GM12878 (cell line): ENCODE measurements at regions not wholly inside any gene's neighbourhood (a gene's known extent, or its start where the extent isn't known, plus 50 kb on each side); places are given as distances from the start of the nearest gene placed in this dataset.

Experiments
- ATAC-seq: fragments of 200-7000 bp; cut with Tn5 transposase; 3 replicates; pipeline ENCODE4 v1.9.1; 2020; ENCODE audit warnings: mild to moderate bottlenecking, moderate library complexity
- BruUV-seq: library from RNA; stranded (reverse); fragments of 400-500 nt; replicated peaks from 2 replicates; lab custom pipeline; 2021; lab: Mats Ljungman, UMichigan
- CTCF ChIA-PET: fragments of 300-600 bp; sonication (Branson Sonifier 250); formaldehyde crosslinking; extraction: SDS; loops from one replicate; lab custom pipeline; 2021; ENCODE audit warnings: inconsistent platforms; lab: Yijun Ruan, JAX
- POLR2A ChIA-PET: fragments of 350-600 bp; formaldehyde crosslinking; extraction: SDS; loops from one replicate; lab custom pipeline; 2021; ENCODE audit warnings: inconsistent platforms; lab: Charles Lee
- RAD21 ChIA-PET: fragments of 300-600 bp; sonication (Branson Sonifier 250); formaldehyde crosslinking; loops from one replicate; lab custom pipeline; 2023; ENCODE audit warnings: antibody characterized with exemption; ENCODE audit not compliant: unreplicated experiment; lab: Charles Lee
- SMC1A ChIA-PET: fragments of 300-600 bp; sonication (Branson Sonifier 250); formaldehyde crosslinking; loops from one replicate; lab custom pipeline; 2023; ENCODE audit not compliant: unreplicated experiment, uncharacterized antibody; lab: Charles Lee
- DNase-seq: peaks from one replicate; pipeline ENCODE4 v3.0.0-alpha.2; 2011; ENCODE audit warnings: low read depth, low spot score
- FAIRE-seq: peaks from 3 replicates; lab custom pipeline; 2011; peaks lifted over from hg19 to GRCh38; lab: Jason Lieb, UNC
- H2AFZ ChIP-seq: 2 replicates; pipeline ENCODE4 v1.6.0; 2011; ENCODE audit warnings: low read depth, low read length, control low read depth; ENCODE audit not compliant: control insufficient read depth
- H3K27ac ChIP-seq: 2 replicates; pipeline ENCODE4 v1.5.1; 2011; ENCODE audit warnings: control low read depth; ENCODE audit not compliant: control insufficient read depth, insufficient read depth
- H3K27me3 ChIP-seq, 2 experiments: replicated peaks in 1 of 2; 2 replicates each; pipeline versions ENCODE4 v1.6.0 to v1.6.1; 2011; ENCODE audit warnings: low read length in 1 of 2; ENCODE audit not compliant: control insufficient read depth in 2 of 2, insufficient read depth in 2 of 2
- H3K36me3 ChIP-seq, 2 experiments: 2 replicates each; pipeline ENCODE4 v1.5.1; 2011; ENCODE audit warnings: low read length in 1 of 2; ENCODE audit not compliant: control insufficient read depth in 2 of 2, insufficient read depth in 2 of 2
- H3K4me1 ChIP-seq: 2 replicates; pipeline ENCODE4 v1.6.1; 2011; ENCODE audit warnings: mild to moderate bottlenecking, low read length, moderate library complexity, mixed read lengths; ENCODE audit not compliant: control insufficient read depth, insufficient read depth
- H3K4me2 ChIP-seq: 2 replicates; pipeline ENCODE4 v1.6.0; 2011; ENCODE audit warnings: control low read depth; ENCODE audit not compliant: control insufficient read depth, insufficient read depth
- H3K4me3 ChIP-seq: fragments of 200-600 bp; sonication (generic); 2 replicates; pipeline ENCODE4 v1.5.1; 2016
- H3K79me2 ChIP-seq: 2 replicates; pipeline ENCODE4 v1.6.0; 2011; ENCODE audit warnings: low read length; ENCODE audit not compliant: control insufficient read depth, insufficient read depth
- H3K9ac ChIP-seq: 2 replicates; pipeline ENCODE4 v1.8.0; 2011; ENCODE audit warnings: low read length, control low read depth, mixed read lengths; ENCODE audit not compliant: control insufficient read depth, insufficient read depth
- H3K9me3 ChIP-seq: replicated peaks from 3 replicates; pipeline ENCODE4 v1.5.1; 2011; ENCODE audit warnings: mild to moderate bottlenecking, low read length; ENCODE audit not compliant: control insufficient read depth, insufficient read depth
- H4K20me1 ChIP-seq: 2 replicates; pipeline ENCODE4 v1.6.0; 2011; ENCODE audit not compliant: control insufficient read depth, insufficient read depth
- BMI1 ChIP-seq: fragments of 450-650 bp; IDR thresholded peaks from 2 replicates; pipeline ENCODE4 v1.6.1; 2016; ENCODE audit warnings: mild to moderate bottlenecking, moderate library complexity, borderline replicate concordance
- CHD2 ChIP-seq: IDR thresholded peaks from 2 replicates; pipeline ENCODE4 v1.6.1; 2011; ENCODE audit warnings: low read depth, low read length, improper control_type of control experiment, borderline replicate concordance
- FOXK2 ChIP-seq: fragments of 450-650 bp; IDR thresholded peaks from 2 replicates; pipeline ENCODE4 v1.6.1; 2017; ENCODE audit warnings: mild to moderate bottlenecking, moderate library complexity
- GABPA ChIP-seq: IDR thresholded peaks from 2 replicates; pipeline ENCODE4 v1.6.1; 2014; ENCODE audit warnings: antibody characterized with exemption, low read depth, mild to moderate bottlenecking, inconsistent platforms
- HDAC6 ChIP-seq: fragments of 200-600 bp; sonication (generic); IDR thresholded peaks from one replicate; pipeline ENCODE4 v1.8.0; 2017; ENCODE audit warnings: antibody characterized with exemption; ENCODE audit not compliant: unreplicated experiment
- RAD21 ChIP-seq: IDR thresholded peaks from 2 replicates; pipeline ENCODE4 v1.6.1; 2011; ENCODE audit warnings: mild to moderate bottlenecking, low read depth, low read length, moderate library complexity; ENCODE audit not compliant: insufficient read depth
- RBBP5 ChIP-seq: fragments of 200-600 bp; sonication (generic); conservative IDR thresholded peaks from 2 replicates; pipeline ENCODE4 v1.6.1; 2016
- SMAD5 ChIP-seq: IDR thresholded peaks from 2 replicates; pipeline ENCODE4 v1.6.1; 2016; ENCODE audit warnings: antibody characterized with exemption, low read depth
- STAT1 ChIP-seq: fragments of 450-650 bp; conservative IDR thresholded peaks from 2 replicates; pipeline ENCODE4 v1.6.1; 2014; ENCODE audit warnings: antibody characterized with exemption, mild to moderate bottlenecking
- WGBS: methylation state at CpG from one replicate; pipeline ENCODE4 v1.1.6; 2016; ENCODE audit warnings: low lambda C conversion rate; ENCODE audit not compliant: insufficient replicate concordance, insufficient coverage; ENCODE audit errors: missing lambda C conversion rate; 5-methylcytosine and 5-hydroxymethylcytosine counted together
- in situ Hi-C: fragments of 300-500 bp; cut with MboI; formaldehyde crosslinking; loops from 9 replicates; pipeline ENCODE4 v1.14.3; 2018; ENCODE audit warnings: mixed read lengths
- intact Hi-C: fragments of 100-400 bp; cut with micrococcal nuclease; formaldehyde crosslinking; loops from one replicate; pipeline ENCODE4 v1.14.2; 2022; ENCODE audit not compliant: unreplicated experiment
- TF ChIP-seq, protein P1 (sequence below): fragments of 450-650 bp; IDR thresholded peaks from 2 replicates; pipeline ENCODE4 v1.6.1; 2016; ENCODE audit warnings: mild to moderate bottlenecking

DNA sequence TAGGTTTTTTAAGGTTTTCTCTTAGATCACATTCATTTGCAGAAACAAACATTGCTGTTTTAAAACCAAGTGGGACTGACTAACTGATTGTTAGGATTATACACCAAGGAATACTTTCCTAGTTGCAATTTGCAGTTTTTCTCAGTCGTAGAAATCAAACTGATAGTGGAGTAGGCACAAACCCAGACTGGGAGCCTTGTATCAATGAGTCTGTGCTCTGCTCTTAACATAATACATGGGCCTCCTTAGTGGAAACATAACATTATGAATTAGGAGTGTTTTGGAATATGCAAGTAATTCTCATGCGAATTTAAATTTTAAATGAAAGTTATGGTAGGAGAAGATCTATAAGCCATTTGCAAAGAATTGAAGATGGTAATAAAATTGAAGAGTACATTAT lies 223.5 kb downstream of the CLCN4 start:
- Histone ChIP-seq H3K4me1 (no peaks in the 10 kb centered on the region), H3K27ac (no peak overlapping the region), H3K4me2 (no peak overlapping the region), H3K79me2 (no peaks in the 10 kb centered on the region), H3K36me3 (no peaks in the 10 kb centered on the region), H3K9ac (no peak overlapping the region), H3K27me3 (no peaks in the 10 kb centered on the region), H4K20me1 (no peaks in the 10 kb centered on the region), H2AFZ (no peak overlapping the region), H3K4me3 (no peak overlapping the region), H3K9me3 (no peaks in the 10 kb centered on the region)
- BruUV-seq = no TSS peak
- FAIRE-seq (no peak), ATAC-seq (no peak), DNase-seq (no peak)
- SMC1A ChIA-PET = no interaction called here
- in situ Hi-C loops (no loop called here), intact Hi-C loops (no loop called here)
- CTCF ChIA-PET = no interaction called here
- TF ChIP-seq RBBP5 = no peak
- TF ChIP-seq SMAD5 = no peak
- no peak for TF ChIP-seq CHD2
- no peak for TF ChIP-seq FOXK2
- TF ChIP-seq BMI1 = no peak
- no peak for TF ChIP-seq RAD21
- no peak for TF ChIP-seq GABPA
- TF ChIP-seq STAT1 = no peak
- TF ChIP-seq, protein P1, sequence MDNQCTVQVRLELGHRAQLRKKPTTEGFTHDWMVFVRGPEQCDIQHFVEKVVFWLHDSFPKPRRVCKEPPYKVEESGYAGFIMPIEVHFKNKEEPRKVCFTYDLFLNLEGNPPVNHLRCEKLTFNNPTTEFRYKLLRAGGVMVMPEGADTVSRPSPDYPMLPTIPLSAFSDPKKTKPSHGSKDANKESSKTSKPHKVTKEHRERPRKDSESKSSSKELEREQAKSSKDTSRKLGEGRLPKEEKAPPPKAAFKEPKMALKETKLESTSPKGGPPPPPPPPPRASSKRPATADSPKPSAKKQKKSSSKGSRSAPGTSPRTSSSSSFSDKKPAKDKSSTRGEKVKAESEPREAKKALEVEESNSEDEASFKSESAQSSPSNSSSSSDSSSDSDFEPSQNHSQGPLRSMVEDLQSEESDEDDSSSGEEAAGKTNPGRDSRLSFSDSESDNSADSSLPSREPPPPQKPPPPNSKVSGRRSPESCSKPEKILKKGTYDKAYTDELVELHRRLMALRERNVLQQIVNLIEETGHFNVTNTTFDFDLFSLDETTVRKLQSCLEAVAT = no peak
- TF ChIP-seq HDAC6 = no peak
- RAD21 ChIA-PET = no interaction called here
- POLR2A ChIA-PET = no interaction called here
- 2% methylated on average over 2 of the region's 2 CpGs for WGBS
